ENCODE measurements at regions not wholly inside any gene's neighbourhood (a gene's known extent, or its start where the extent isn't known, plus 50 kb on each side); places are given as distances from the start of the nearest gene placed in this dataset.

DNA sequence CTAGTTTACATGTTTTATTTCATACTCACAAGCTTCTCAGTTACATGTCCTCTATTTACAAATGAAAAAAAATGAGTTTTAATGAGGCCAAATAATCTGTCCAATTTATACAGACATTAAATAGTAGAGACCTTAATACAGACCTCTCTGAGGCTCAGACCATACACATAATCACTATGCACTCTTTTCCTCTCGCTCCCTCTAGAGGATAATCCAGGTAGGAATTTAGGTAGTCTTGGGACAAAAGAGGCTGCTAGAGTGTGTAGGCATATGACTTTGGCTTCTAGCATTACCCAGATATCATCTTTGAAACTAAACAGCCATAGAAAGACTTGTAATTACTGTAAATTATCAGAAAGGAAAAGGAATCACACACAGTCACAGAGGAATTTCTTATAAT lies 444.7 kb downstream of the HINT1 start:
- TF ChIP-seq CEBPB (IDR thresholded peaks at IDR 0.05; ENCODE audit: borderline replicate concordance in 1 of 2, low read depth in 2 of 2, low read length in 2 of 2), result no peak
- TF ChIP-seq, protein P1, sequence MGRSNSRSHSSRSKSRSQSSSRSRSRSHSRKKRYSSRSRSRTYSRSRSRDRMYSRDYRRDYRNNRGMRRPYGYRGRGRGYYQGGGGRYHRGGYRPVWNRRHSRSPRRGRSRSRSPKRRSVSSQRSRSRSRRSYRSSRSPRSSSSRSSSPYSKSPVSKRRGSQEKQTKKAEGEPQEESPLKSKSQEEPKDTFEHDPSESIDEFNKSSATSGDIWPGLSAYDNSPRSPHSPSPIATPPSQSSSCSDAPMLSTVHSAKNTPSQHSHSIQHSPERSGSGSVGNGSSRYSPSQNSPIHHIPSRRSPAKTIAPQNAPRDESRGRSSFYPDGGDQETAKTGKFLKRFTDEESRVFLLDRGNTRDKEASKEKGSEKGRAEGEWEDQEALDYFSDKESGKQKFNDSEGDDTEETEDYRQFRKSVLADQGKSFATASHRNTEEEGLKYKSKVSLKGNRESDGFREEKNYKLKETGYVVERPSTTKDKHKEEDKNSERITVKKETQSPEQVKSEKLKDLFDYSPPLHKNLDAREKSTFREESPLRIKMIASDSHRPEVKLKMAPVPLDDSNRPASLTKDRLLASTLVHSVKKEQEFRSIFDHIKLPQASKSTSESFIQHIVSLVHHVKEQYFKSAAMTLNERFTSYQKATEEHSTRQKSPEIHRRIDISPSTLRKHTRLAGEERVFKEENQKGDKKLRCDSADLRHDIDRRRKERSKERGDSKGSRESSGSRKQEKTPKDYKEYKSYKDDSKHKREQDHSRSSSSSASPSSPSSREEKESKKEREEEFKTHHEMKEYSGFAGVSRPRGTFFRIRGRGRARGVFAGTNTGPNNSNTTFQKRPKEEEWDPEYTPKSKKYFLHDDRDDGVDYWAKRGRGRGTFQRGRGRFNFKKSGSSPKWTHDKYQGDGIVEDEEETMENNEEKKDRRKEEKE (IDR thresholded peaks at IDR 0.05), result no peak
- no peak for TF ChIP-seq EZH2 (IDR thresholded peaks at IDR 0.05; ENCODE audit: borderline replicate concordance, control insufficient read depth, low read depth, low read length)
- no peak for TF ChIP-seq E4F1 (IDR thresholded peaks at IDR 0.05; ENCODE audit: borderline replicate concordance, partially characterized antibody)
- TF ChIP-seq, protein P2, sequence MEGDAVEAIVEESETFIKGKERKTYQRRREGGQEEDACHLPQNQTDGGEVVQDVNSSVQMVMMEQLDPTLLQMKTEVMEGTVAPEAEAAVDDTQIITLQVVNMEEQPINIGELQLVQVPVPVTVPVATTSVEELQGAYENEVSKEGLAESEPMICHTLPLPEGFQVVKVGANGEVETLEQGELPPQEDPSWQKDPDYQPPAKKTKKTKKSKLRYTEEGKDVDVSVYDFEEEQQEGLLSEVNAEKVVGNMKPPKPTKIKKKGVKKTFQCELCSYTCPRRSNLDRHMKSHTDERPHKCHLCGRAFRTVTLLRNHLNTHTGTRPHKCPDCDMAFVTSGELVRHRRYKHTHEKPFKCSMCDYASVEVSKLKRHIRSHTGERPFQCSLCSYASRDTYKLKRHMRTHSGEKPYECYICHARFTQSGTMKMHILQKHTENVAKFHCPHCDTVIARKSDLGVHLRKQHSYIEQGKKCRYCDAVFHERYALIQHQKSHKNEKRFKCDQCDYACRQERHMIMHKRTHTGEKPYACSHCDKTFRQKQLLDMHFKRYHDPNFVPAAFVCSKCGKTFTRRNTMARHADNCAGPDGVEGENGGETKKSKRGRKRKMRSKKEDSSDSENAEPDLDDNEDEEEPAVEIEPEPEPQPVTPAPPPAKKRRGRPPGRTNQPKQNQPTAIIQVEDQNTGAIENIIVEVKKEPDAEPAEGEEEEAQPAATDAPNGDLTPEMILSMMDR (IDR thresholded peaks at IDR 0.05 in 2 of 3, conservative IDR thresholded peaks at IDR 0.05 in 1 of 3; ENCODE audit: control insufficient read depth in 2 of 3, extremely low read depth in 1 of 3, insufficient read depth in 1 of 3, low read depth in 3 of 3, low read length in 3 of 3), result peak in 2 of 3 experiments; percentile 22; a peak in 2 of 6 replicates
- no peak for TF ChIP-seq ZSCAN29 (IDR thresholded peaks at IDR 0.05)
- no peak for TF ChIP-seq YY1 (IDR thresholded peaks at IDR 0.05; ENCODE audit: low read depth, low read length)
